ENCODE measurements at regions not wholly inside any gene's neighbourhood (a gene's known extent, or its start where the extent isn't known, plus 50 kb on each side); places are given as distances from the start of the nearest gene placed in this dataset.
A peak's percentile ranks its signal among the peaks of the same experiment; 100 is the strongest.

DNA sequence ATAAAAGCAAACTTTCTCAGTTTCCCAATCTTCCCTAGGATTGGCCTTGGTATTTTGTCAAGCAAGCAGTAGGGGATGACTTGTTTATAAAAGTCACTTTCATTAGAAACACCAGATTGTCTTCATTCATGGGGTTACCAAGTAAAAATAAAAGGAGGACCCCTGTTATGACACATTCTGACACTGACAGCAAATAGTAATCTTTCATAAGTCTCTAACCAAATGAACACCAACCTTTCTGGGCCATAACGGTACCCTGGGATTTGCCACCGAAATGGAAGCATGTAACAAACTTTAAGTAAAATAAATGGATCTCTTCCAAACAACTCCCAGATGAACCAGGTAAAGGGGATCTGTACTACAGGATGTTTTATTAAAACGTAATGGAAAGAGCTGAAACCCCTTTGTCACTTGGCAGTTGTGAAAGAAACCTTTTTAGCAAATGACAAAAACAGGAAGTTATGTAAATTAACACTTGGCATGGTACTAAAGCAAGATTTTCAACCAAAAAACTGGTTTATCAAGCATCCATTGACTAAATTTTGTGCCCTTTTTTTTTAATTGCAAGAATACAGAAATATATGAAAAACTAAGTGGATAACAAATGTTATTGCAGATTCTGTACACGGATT is 335.6 kb downstream of the RBM26 start:
- TF ChIP-seq CTCF (IDR thresholded peaks at IDR 0.05; ENCODE audit: low read depth, low read length, missing control alignments), result no peak
- DNase-seq (ENCODE audit: low read depth), result peak; percentile 16

DNA sequence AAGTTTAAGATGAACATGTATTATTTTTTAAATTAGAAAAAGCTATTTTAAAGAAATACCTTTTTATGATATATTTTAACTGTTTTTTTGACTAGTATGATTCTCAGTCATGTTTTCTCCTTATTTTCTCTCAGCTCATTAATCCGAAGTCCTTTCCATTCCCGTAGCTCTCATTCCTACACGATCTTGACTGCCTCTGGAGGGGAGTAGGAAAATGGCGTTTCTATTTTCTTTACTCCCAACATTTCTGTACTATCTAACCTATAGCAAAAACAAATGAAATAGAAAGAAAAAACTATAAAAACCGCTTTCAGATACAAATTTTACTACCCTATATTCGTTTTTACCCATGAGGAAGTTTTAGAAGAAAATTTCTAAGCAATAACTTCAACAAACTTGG is 343.8 kb downstream of the RBM26 start:
- no peak for DNase-seq (ENCODE audit: low read depth)
- H3K4me3 ChIP-seq (ENCODE audit: low read depth, low read length), result no peak overlapping the region
- TF ChIP-seq CTCF (IDR thresholded peaks at IDR 0.05; ENCODE audit: low read depth, low read length, missing control alignments), result no peak

More for the DNA sequence above, 335.6 kb downstream of the RBM26 start:
- H3K4me3 ChIP-seq (ENCODE audit: low read depth, low read length), result no peak overlapping the region

DNA sequence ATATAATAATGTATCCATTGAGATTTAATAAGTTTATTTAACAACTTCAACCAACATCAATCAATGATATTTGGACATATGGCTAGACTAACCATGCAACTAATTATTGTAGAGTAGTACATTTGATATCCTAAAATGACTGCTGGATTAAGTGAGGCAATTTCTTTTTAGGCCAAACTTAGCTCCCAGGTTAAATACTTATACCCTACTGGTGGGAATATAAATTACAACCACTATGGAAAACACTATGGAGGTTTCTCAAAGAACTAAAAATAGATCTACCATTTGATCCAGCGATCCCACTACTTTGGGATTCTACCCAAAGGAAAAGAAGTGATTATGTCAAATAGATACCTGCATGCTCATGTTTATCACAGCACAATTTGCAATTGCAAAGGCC is 345.8 kb downstream of the RBM26 start:
- DNase-seq (ENCODE audit: low read depth), result no peak
- TF ChIP-seq CTCF (IDR thresholded peaks at IDR 0.05; ENCODE audit: low read depth, low read length, missing control alignments), result no peak

DNA sequence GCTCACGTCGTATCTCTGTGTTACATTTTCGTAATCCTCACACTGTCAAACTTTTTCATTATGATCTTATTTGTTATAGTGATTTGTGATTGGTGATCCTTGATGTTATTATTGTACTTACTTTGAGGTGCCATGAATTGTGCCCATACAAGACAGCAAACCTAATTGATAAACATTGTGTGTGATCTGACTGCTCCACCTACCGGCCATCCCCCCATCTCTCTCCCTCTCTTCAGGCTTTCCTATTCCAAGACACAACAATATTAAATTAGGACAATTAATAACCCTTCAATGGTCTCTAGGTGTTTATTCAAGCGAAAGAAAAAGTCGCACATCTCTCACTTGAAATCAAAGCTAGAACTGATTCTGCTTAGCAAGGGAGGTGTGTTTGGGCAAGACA is 349.3 kb downstream of the RBM26 start:
- H3K4me3 ChIP-seq (ENCODE audit: low read depth, low read length), result no peak overlapping the region
- peak; percentile 28 for TF ChIP-seq CTCF (IDR thresholded peaks at IDR 0.05; ENCODE audit: low read depth, low read length, missing control alignments)

More for the DNA sequence above, 345.8 kb downstream of the RBM26 start:
- H3K4me3 ChIP-seq (ENCODE audit: low read depth, low read length), result no peak overlapping the region

DNA sequence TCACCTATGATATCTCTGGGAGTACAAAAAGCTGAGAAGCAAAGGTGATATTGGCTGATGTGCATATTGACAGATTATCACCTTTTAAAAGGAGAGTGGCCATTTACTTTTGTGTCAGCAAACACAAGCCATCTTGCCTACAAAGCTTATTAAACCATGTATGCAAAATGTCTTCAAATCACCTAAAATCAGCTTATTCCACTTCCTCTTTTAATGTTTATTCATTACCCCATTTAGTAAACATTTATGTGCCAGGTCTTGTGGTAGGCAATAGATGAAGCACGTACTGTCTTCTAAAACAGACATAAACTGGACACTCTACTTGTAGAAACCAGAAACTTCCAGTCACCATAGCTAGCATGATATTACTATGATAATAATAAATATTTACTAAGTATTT is 354.6 kb downstream of the RBM26 start:
- no peak overlapping the region for H3K4me3 ChIP-seq (ENCODE audit: low read depth, low read length)
- DNase-seq (ENCODE audit: low read depth), result no peak
- TF ChIP-seq CTCF (IDR thresholded peaks at IDR 0.05; ENCODE audit: low read depth, low read length, missing control alignments), result no peak

More for the DNA sequence above, 349.3 kb downstream of the RBM26 start:
- no peak for DNase-seq (ENCODE audit: low read depth)

DNA sequence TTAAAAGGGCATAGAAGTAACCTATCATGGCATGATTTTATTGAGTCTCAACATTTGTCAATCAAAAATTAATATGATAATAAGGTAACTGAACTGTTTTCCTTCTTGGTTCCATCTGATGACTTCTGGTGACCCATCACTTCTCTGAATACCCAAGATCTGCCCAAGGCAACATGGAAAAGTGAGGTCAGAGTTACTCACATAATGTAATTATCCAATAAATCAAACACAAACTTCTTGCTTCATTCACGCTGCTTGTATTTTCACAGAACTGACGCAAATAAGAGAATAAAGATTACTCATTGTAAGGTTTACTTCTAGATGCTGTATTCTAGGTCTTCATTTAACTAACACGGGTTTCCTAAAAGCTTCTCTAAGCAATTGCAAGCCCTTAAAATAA is 361.6 kb downstream of the RBM26 start:
- TF ChIP-seq CTCF (IDR thresholded peaks at IDR 0.05; ENCODE audit: low read depth, low read length, missing control alignments), result no peak
- DNase-seq (ENCODE audit: low read depth), result no peak
- H3K4me3 ChIP-seq (ENCODE audit: low read depth, low read length), result no peak overlapping the region

- TF ChIP-seq CTCF (IDR thresholded peaks at IDR 0.05; ENCODE audit: low read depth, low read length, missing control alignments), result peak; percentile 14
Observed at GRCh38 chr13:79043208-79043607, 362.8 kb downstream of the RBM26 start.

More at GRCh38 chr13:79043208-79043607, 362.8 kb downstream of the RBM26 start:
- DNase-seq (ENCODE audit: low read depth), result no peak
- no peak overlapping the region for H3K4me3 ChIP-seq (ENCODE audit: low read depth, low read length)
